GM21529 (cell line): ENCODE measurements at regions not wholly inside any gene's neighbourhood (a gene's known extent, or its start where the extent isn't known, plus 50 kb on each side); places are given as distances from the start of the nearest gene placed in this dataset.

Experiments used
- ATAC-seq: cut with Tn5 transposase; IDR thresholded peaks from one replicate; pipeline ENCODE4 v1.9.1; 2021; ENCODE audit not compliant: unreplicated experiment

GRCh38 chr4:63526251-63526650 lies 883.0 kb downstream of the TECRL start:
- no peak for ATAC-seq

GRCh38 chr4:63524764-63525163 lies 884.5 kb downstream of the TECRL start:
- no peak for ATAC-seq

- no peak for ATAC-seq
Measured at GRCh38 chr4:63505714-63506460, 903.4 kb downstream of the TECRL start.

GRCh38 chr4:63493265-63493664 lies 916.0 kb downstream of the TECRL start:
- no peak for ATAC-seq

GRCh38 chr4:63492515-63492914 lies 916.7 kb downstream of the TECRL start:
- no peak for ATAC-seq

- ATAC-seq: no peak
Measured at GRCh38 chr4:63464393-63464792, 944.9 kb downstream of the TECRL start.

- ATAC-seq: no peak
Measured at GRCh38 chr4:63460075-63460474, 949.2 kb downstream of the TECRL start.

GRCh38 chr4:63459329-63459728 lies 949.9 kb downstream of the TECRL start:
- no peak for ATAC-seq

GRCh38 chr4:63458010-63458409 lies 951.2 kb downstream of the TECRL start:
- ATAC-seq: no peak

GRCh38 chr4:63440236-63440635 lies 969.0 kb downstream of the TECRL start:
- ATAC-seq: no peak

GRCh38 chr4:63430105-63430504 lies 979.1 kb downstream of the TECRL start:
- no peak for ATAC-seq

GRCh38 chr4:63396269-63396668 lies 1013.0 kb downstream of the TECRL start:
- ATAC-seq: no peak

GRCh38 chr4:63393544-63393943 lies 1015.7 kb downstream of the TECRL start:
- no peak for ATAC-seq

GRCh38 chr4:63379750-63380522 lies 1029.3 kb downstream of the TECRL start:
- no peak for ATAC-seq

- ATAC-seq: no peak
Measured at GRCh38 chr4:63371001-63371400, 1038.2 kb downstream of the TECRL start.

- ATAC-seq: no peak
Measured at GRCh38 chr4:63361628-63362027, 1047.6 kb downstream of the TECRL start.

GRCh38 chr4:63361066-63361465 lies 1048.2 kb downstream of the TECRL start:
- no peak for ATAC-seq

- ATAC-seq: no peak
Measured at GRCh38 chr4:63349674-63350025, 1059.6 kb downstream of the TECRL start.

GRCh38 chr4:63348735-63349673 lies 1060.2 kb downstream of the TECRL start:
- ATAC-seq: no peak

- no peak for ATAC-seq
Measured at GRCh38 chr4:63325140-63325539, 1084.1 kb downstream of the TECRL start.

GRCh38 chr4:63316633-63317032 lies 1092.6 kb downstream of the TECRL start:
- no peak for ATAC-seq
